ENCODE measurements at regions not wholly inside any gene's neighbourhood (a gene's known extent, or its start where the extent isn't known, plus 50 kb on each side); places are given as distances from the start of the nearest gene placed in this dataset.

GRCh38 chr14:87230726-87231125 is 762.3 kb downstream of the GALC start:
- H3K36me3 ChIP-seq (ENCODE audit: control insufficient read depth in 4 of 4, insufficient read depth in 3 of 4, low read depth in 1 of 4, low read length in 3 of 4): no peaks in the 10 kb centered on the region
- H3K9ac ChIP-seq (ENCODE audit: low read depth in 1 of 2, low read length in 2 of 2): no peak overlapping the region
- H3K27me3 ChIP-seq (ENCODE audit: control insufficient read depth in 4 of 4, insufficient read depth in 4 of 4, low read length in 3 of 4): no peaks in the 10 kb centered on the region
- no peak for DNase-seq (ENCODE audit: low spot score)
- H3K27ac ChIP-seq (ENCODE audit: low read depth in 1 of 2, low read length in 2 of 2): no peak overlapping the region
- TF ChIP-seq REST (IDR thresholded peaks at IDR 0.05): no peak
- TF ChIP-seq HNF4G (IDR thresholded peaks at IDR 0.05): no peak
- TF ChIP-seq MAX (IDR thresholded peaks at IDR 0.05): no peak
- no peak for TF ChIP-seq JUND (IDR thresholded peaks at IDR 0.05)
- TF ChIP-seq ATF3 (IDR thresholded peaks at IDR 0.05): no peak
- no peak for TF ChIP-seq ZBTB33 (IDR thresholded peaks at IDR 0.05)
- no peak for TF ChIP-seq RAD21 (IDR thresholded peaks at IDR 0.05)
- no peak for TF ChIP-seq TAF1 (conservative IDR thresholded peaks at IDR 0.05)
- TF ChIP-seq HNF4A (conservative IDR thresholded peaks at IDR 0.05): no peak
- no peak for TF ChIP-seq RXRA (IDR thresholded peaks at IDR 0.05)
- TF ChIP-seq YY1 (IDR thresholded peaks at IDR 0.05): no peak
- no peak for TF ChIP-seq SP1 (IDR thresholded peaks at IDR 0.05)
- TF ChIP-seq GABPA (IDR thresholded peaks at IDR 0.05 in 1 of 2, conservative IDR thresholded peaks at IDR 0.05 in 1 of 2): no peak
- TF ChIP-seq FOXA2 (IDR thresholded peaks at IDR 0.05): no peak
- no peak for TF ChIP-seq CTCF (IDR thresholded peaks at IDR 0.05; ENCODE audit: low read depth, low read length, missing input control)
- TF ChIP-seq FOXA1 (IDR thresholded peaks at IDR 0.05): no peak
- no peak for TF ChIP-seq EGR1 (IDR thresholded peaks at IDR 0.05; ENCODE audit: low read depth in 2 of 2)
- TF ChIP-seq NR2F2 (IDR thresholded peaks at IDR 0.05): no peak
- H3K4me1 ChIP-seq (ENCODE audit: control insufficient read depth in 4 of 4, insufficient read depth in 4 of 4, low read length in 3 of 4): no peaks in the 10 kb centered on the region
- H3K4me3 ChIP-seq (ENCODE audit: low read depth in 1 of 3, low read length in 3 of 3): no peak overlapping the region
- H3K9me3 ChIP-seq (ENCODE audit: control insufficient read depth in 4 of 4, low read length in 3 of 4): peaks cover 0 to 7% (median 0%) of the 10 kb centered on the region in 4 donors
